ENCODE measurements at regions not wholly inside any gene's neighbourhood (a gene's known extent, or its start where the extent isn't known, plus 50 kb on each side); places are given as distances from the start of the nearest gene placed in this dataset.

- no peak for TF ChIP-seq SIN3A (IDR thresholded peaks at IDR 0.05; ENCODE audit: borderline replicate concordance, insufficient read depth, low read length)
- no peak for TF ChIP-seq POLR2AphosphoS5 (IDR thresholded peaks at IDR 0.05; ENCODE audit: low read depth, low read length)
These were observed 508.9 kb upstream of the ADGRB3 start for GRCh38 chr6:68126089-68126749.
